ENCODE measurements at regions not wholly inside any gene's neighbourhood (a gene's known extent, or its start where the extent isn't known, plus 50 kb on each side); places are given as distances from the start of the nearest gene placed in this dataset.
"Not testable (repeated sequence)": the region's sequence is repeated elsewhere in the genome, so short reads cannot be mapped to it uniquely, and the experiment has no call there.

- DNase-seq (ENCODE audit: low spot score), result no peak
Observed at GRCh38 chr1:196160066-196160795, 448.0 kb downstream of the KCNT2 start.

GRCh38 chr1:196155586-196155985 is 452.7 kb downstream of the KCNT2 start:
- DNase-seq (ENCODE audit: low spot score), result no peak

GRCh38 chr1:196152975-196153374 is 455.3 kb downstream of the KCNT2 start:
- no peak for DNase-seq (ENCODE audit: low spot score)

GRCh38 chr1:196152086-196152485 is 456.2 kb downstream of the KCNT2 start:
- no peak for DNase-seq (ENCODE audit: low spot score)

GRCh38 chr1:196148367-196148970 is 459.8 kb downstream of the KCNT2 start:
- peak; percentile 12 for DNase-seq (ENCODE audit: low spot score)

- no peak for DNase-seq (ENCODE audit: low spot score)
Observed at GRCh38 chr1:196147530-196147929, 460.7 kb downstream of the KCNT2 start.

- DNase-seq (ENCODE audit: low spot score), result not testable (repeated sequence)
Observed at GRCh38 chr1:196145151-196145550, 463.1 kb downstream of the KCNT2 start.

GRCh38 chr1:196144588-196144987 is 463.7 kb downstream of the KCNT2 start:
- DNase-seq (ENCODE audit: low spot score), result no peak

GRCh38 chr1:196143602-196144342 is 464.5 kb downstream of the KCNT2 start:
- DNase-seq (ENCODE audit: low spot score), result no peak

- no peak for DNase-seq (ENCODE audit: low spot score)
Observed at GRCh38 chr1:196142111-196142640, 466.1 kb downstream of the KCNT2 start.

- no peak for DNase-seq (ENCODE audit: low spot score)
Observed at GRCh38 chr1:196136396-196136795, 471.8 kb downstream of the KCNT2 start.

- DNase-seq (ENCODE audit: low spot score), result no peak
Observed at GRCh38 chr1:196131691-196132090, 476.5 kb downstream of the KCNT2 start.

GRCh38 chr1:196128835-196129234 is 479.4 kb downstream of the KCNT2 start:
- DNase-seq (ENCODE audit: low spot score), result no peak

- DNase-seq (ENCODE audit: low spot score), result no peak
Observed at GRCh38 chr1:196121181-196121580, 487.1 kb downstream of the KCNT2 start.

- DNase-seq (ENCODE audit: low spot score), result no peak
Observed at GRCh38 chr1:196115646-196116045, 492.6 kb downstream of the KCNT2 start.

- DNase-seq (ENCODE audit: low spot score), result no peak
Observed at GRCh38 chr1:196114193-196114592, 494.0 kb downstream of the KCNT2 start.

GRCh38 chr1:196108990-196109389 is 499.2 kb downstream of the KCNT2 start:
- not testable (repeated sequence) for DNase-seq (ENCODE audit: low spot score)

- no peak for DNase-seq (ENCODE audit: low spot score)
Observed at GRCh38 chr1:196105901-196106300, 502.3 kb downstream of the KCNT2 start.

GRCh38 chr1:196102826-196103225 is 505.4 kb downstream of the KCNT2 start:
- DNase-seq (ENCODE audit: low spot score), result no peak

GRCh38 chr1:196098000-196098399 is 510.2 kb downstream of the KCNT2 start:
- peak; percentile 47 for DNase-seq (ENCODE audit: low spot score)

- DNase-seq (ENCODE audit: low spot score), result no peak
Observed at GRCh38 chr1:196094821-196095220, 513.4 kb downstream of the KCNT2 start.

GRCh38 chr1:196091397-196092135 is 516.7 kb downstream of the KCNT2 start:
- DNase-seq (ENCODE audit: low spot score), result no peak
